HG03095 (cell line): ENCODE measurements at regions not wholly inside any gene's neighbourhood (a gene's known extent, or its start where the extent isn't known, plus 50 kb on each side); places are given as distances from the start of the nearest gene placed in this dataset.
"Not testable (repeated sequence)": the region's sequence is repeated elsewhere in the genome, so short reads cannot be mapped to it uniquely, and the experiment has no call there.

Experiments used
- ATAC-seq: cut with Tn5 transposase; IDR thresholded peaks from one replicate; pipeline ENCODE4 v1.9.1; 2021; ENCODE audit warnings: moderate library complexity; ENCODE audit not compliant: unreplicated experiment

GRCh38 chr5:87661784-87662566 lies 249.2 kb upstream of the CCNH start:
- no peak for ATAC-seq

GRCh38 chr5:87653242-87653641 lies 240.5 kb upstream of the CCNH start:
- no peak for ATAC-seq

- no peak for ATAC-seq
These were observed 237.6 kb upstream of the CCNH start for GRCh38 chr5:87650284-87650683.

- ATAC-seq = no peak
These were observed 236.7 kb upstream of the CCNH start for GRCh38 chr5:87649455-87649854.

GRCh38 chr5:87645224-87645623 lies 232.5 kb upstream of the CCNH start:
- ATAC-seq = no peak

GRCh38 chr5:87640902-87641301 lies 228.2 kb upstream of the CCNH start:
- ATAC-seq = no peak

- ATAC-seq = no peak
These were observed 214.6 kb upstream of the CCNH start for GRCh38 chr5:87627363-87627762.

- ATAC-seq = no peak
These were observed 195.7 kb upstream of the CCNH start for GRCh38 chr5:87608385-87608784.

GRCh38 chr5:87605663-87606062 lies 192.9 kb upstream of the CCNH start:
- no peak for ATAC-seq

GRCh38 chr5:87599778-87600177 lies 187.0 kb upstream of the CCNH start:
- no peak for ATAC-seq

GRCh38 chr5:87598460-87598859 lies 185.7 kb upstream of the CCNH start:
- ATAC-seq = no peak

GRCh38 chr5:87594566-87594965 lies 181.8 kb upstream of the CCNH start:
- no peak for ATAC-seq

GRCh38 chr5:87589587-87589986 lies 176.9 kb upstream of the CCNH start:
- ATAC-seq = no peak

GRCh38 chr5:87588316-87588715 lies 175.6 kb upstream of the CCNH start:
- ATAC-seq = no peak

- not testable (repeated sequence) for ATAC-seq
These were observed 171.0 kb upstream of the CCNH start for GRCh38 chr5:87583704-87584103.

- no peak for ATAC-seq
These were observed 169.4 kb upstream of the CCNH start for GRCh38 chr5:87582149-87582548.

- ATAC-seq = no peak
These were observed 168.9 kb upstream of the CCNH start for GRCh38 chr5:87581661-87582060.

- ATAC-seq = no peak
These were observed 166.9 kb upstream of the CCNH start for GRCh38 chr5:87579678-87580077.

GRCh38 chr5:87576867-87577266 lies 164.1 kb upstream of the CCNH start:
- no peak for ATAC-seq

- not testable (repeated sequence) for ATAC-seq
These were observed 163.6 kb upstream of the CCNH start for GRCh38 chr5:87576306-87576705.

- no peak for ATAC-seq
These were observed 161.4 kb upstream of the CCNH start for GRCh38 chr5:87574106-87574505.

- ATAC-seq = no peak
These were observed 159.9 kb upstream of the CCNH start for GRCh38 chr5:87572611-87573010.

GRCh38 chr5:87572090-87572489 lies 159.4 kb upstream of the CCNH start:
- ATAC-seq = no peak
